ENCODE measurements at regions not wholly inside any gene's neighbourhood (a gene's known extent, or its start where the extent isn't known, plus 50 kb on each side); places are given as distances from the start of the nearest gene placed in this dataset.

- Mint-ChIP-seq H3K27ac (ENCODE audit: unreplicated experiment) (no peak overlapping the region), H3K36me3 (ENCODE audit: low read depth, unreplicated experiment) (peaks cover 2% of the 10 kb centered on the region), H3K4me1 (ENCODE audit: low read depth, unreplicated experiment) (peaks cover 12% of the 10 kb centered on the region), H3K9me3 (ENCODE audit: unreplicated experiment) (peaks cover 8% of the 10 kb centered on the region), H3K4me3 (ENCODE audit: unreplicated experiment) (no peak overlapping the region), H3K27me3 (ENCODE audit: low read depth, unreplicated experiment) (no peaks in the 10 kb centered on the region)
- DNase-seq (ENCODE audit: low read depth), result no peak
- H3K27ac ChIP-seq (ENCODE audit: low read depth, low read length), result no peak overlapping the region
- H3K4me2 ChIP-seq (ENCODE audit: low read length), result no peak overlapping the region
- TF ChIP-seq EZH2 (IDR thresholded peaks at IDR 0.05; ENCODE audit: insufficient read depth, low read length), result no peak
- TF ChIP-seq, protein P1, sequence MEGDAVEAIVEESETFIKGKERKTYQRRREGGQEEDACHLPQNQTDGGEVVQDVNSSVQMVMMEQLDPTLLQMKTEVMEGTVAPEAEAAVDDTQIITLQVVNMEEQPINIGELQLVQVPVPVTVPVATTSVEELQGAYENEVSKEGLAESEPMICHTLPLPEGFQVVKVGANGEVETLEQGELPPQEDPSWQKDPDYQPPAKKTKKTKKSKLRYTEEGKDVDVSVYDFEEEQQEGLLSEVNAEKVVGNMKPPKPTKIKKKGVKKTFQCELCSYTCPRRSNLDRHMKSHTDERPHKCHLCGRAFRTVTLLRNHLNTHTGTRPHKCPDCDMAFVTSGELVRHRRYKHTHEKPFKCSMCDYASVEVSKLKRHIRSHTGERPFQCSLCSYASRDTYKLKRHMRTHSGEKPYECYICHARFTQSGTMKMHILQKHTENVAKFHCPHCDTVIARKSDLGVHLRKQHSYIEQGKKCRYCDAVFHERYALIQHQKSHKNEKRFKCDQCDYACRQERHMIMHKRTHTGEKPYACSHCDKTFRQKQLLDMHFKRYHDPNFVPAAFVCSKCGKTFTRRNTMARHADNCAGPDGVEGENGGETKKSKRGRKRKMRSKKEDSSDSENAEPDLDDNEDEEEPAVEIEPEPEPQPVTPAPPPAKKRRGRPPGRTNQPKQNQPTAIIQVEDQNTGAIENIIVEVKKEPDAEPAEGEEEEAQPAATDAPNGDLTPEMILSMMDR (IDR thresholded peaks at IDR 0.05; ENCODE audit: insufficient read depth, low read depth, low read length), result no peak
- no peaks in the 10 kb centered on the region for H4K20me1 ChIP-seq (ENCODE audit: insufficient read depth, low read length)
- H3K27me3 ChIP-seq (ENCODE audit: insufficient read depth, low read length), result no peaks in the 10 kb centered on the region
- no peak overlapping the region for H3K9ac ChIP-seq (ENCODE audit: low read length)
- H3K4me1 ChIP-seq (ENCODE audit: insufficient read depth, low read length), result no peaks in the 10 kb centered on the region
- no peaks in the 10 kb centered on the region for H3K79me2 ChIP-seq (ENCODE audit: insufficient read depth, low read length)
- no peak overlapping the region for H2AFZ ChIP-seq (ENCODE audit: low read depth, low read length)
- H3K9me3 ChIP-seq (ENCODE audit: insufficient read depth, low read depth, low read length), result no peaks in the 10 kb centered on the region
- no peak overlapping the region for H3K4me3 ChIP-seq (ENCODE audit: insufficient read depth, low read depth, low read length)
- no peaks in the 10 kb centered on the region for H3K36me3 ChIP-seq (ENCODE audit: insufficient read depth, low read length)
- no peak for FAIRE-seq
These were observed 233.9 kb upstream of the SGCD start for GRCh38 chr5:156093024-156093423.

DNA sequence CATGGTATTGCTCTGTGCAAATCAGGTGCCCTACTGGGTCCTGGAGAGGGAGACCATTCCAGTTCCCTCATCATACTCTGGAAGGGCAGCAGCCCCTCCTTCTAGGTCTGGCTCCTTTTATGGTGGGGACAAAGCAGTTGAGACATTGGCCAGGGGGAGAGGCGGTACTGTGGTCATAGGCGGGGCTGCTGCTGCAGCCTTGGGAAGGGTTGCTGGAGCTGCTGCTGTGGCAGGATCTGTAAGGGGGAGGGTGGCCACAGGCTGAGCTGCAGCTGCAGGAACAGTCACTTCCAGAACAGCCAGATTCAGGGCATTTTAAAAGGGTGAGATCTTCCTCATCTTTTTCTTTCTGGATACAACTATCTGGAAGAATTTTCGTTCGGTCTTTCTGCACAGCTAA lies 233.0 kb upstream of the SGCD start:
- no peak overlapping the region for H2AFZ ChIP-seq (ENCODE audit: low read depth, low read length)
- H3K9me3 Mint-ChIP-seq (ENCODE audit: unreplicated experiment), result peaks cover 8% of the 10 kb centered on the region

DNA sequence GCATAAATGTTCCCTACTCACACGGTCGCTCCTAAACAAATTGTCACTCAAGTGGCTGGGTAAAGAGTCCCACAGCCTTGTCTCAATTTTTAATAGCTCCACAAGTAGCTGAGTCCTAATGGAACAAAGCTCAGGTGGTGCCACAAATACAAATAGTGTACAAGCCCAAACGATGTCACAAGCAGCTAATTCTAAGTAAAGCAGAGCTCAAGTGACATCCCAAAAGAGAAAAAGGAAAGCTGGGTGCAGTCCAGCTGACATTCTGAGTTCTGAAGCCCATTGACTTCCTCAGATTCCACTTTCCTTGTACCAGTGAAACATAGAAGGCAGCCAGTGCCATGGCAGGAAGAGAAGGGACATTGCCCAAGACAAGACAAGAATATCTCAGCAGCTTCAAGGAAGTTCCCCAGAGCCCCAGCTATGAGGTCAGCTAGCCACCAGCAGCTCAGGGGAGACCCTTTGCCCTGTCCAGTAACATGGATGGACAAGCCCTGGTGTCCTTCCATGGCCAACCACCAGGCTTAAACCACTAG lies 231.2 kb upstream of the SGCD start:
- Histone ChIP-seq H3K27me3 (ENCODE audit: insufficient read depth, low read length) (no peaks in the 10 kb centered on the region), H4K20me1 (ENCODE audit: insufficient read depth, low read length) (no peaks in the 10 kb centered on the region), H3K4me1 (ENCODE audit: insufficient read depth, low read length) (no peaks in the 10 kb centered on the region), H3K27ac (ENCODE audit: low read depth, low read length) (no peak overlapping the region), H2AFZ (ENCODE audit: low read depth, low read length) (no peak overlapping the region), H3K79me2 (ENCODE audit: insufficient read depth, low read length) (no peaks in the 10 kb centered on the region), H3K9me3 (ENCODE audit: insufficient read depth, low read depth, low read length) (no peaks in the 10 kb centered on the region), H3K4me3 (ENCODE audit: insufficient read depth, low read depth, low read length) (no peak overlapping the region), H3K9ac (ENCODE audit: low read length) (no peak overlapping the region), H3K36me3 (ENCODE audit: insufficient read depth, low read length) (no peaks in the 10 kb centered on the region), H3K4me2 (ENCODE audit: low read length) (peak overlapping the region; percentile 8)
- TF ChIP-seq, protein P1 (IDR thresholded peaks at IDR 0.05; ENCODE audit: insufficient read depth, low read depth, low read length), result no peak
- no peak for TF ChIP-seq EZH2 (IDR thresholded peaks at IDR 0.05; ENCODE audit: insufficient read depth, low read length)
- H3K27me3 Mint-ChIP-seq (ENCODE audit: low read depth, unreplicated experiment), result no peaks in the 10 kb centered on the region
- peaks cover under 1% of the 10 kb centered on the region for H3K36me3 Mint-ChIP-seq (ENCODE audit: low read depth, unreplicated experiment)
- peaks cover 12% of the 10 kb centered on the region for H3K4me1 Mint-ChIP-seq (ENCODE audit: low read depth, unreplicated experiment)
- H3K4me3 Mint-ChIP-seq (ENCODE audit: unreplicated experiment), result no peak overlapping the region
- DNase-seq (ENCODE audit: low read depth) (no peak), FAIRE-seq (no peak)
- H3K27ac Mint-ChIP-seq (ENCODE audit: unreplicated experiment), result no peak overlapping the region
- H3K9me3 Mint-ChIP-seq (ENCODE audit: unreplicated experiment), result no peaks in the 10 kb centered on the region

More for the DNA sequence above, 233.0 kb upstream of the SGCD start:
- no peaks in the 10 kb centered on the region for H3K9me3 ChIP-seq (ENCODE audit: insufficient read depth, low read depth, low read length)
- H3K27ac Mint-ChIP-seq (ENCODE audit: unreplicated experiment), result peak overlapping the region; percentile 8
- FAIRE-seq (no peak), DNase-seq (ENCODE audit: low read depth) (peak; percentile 23)
- no peak for TF ChIP-seq EZH2 (IDR thresholded peaks at IDR 0.05; ENCODE audit: insufficient read depth, low read length)
- TF ChIP-seq, protein P1 (IDR thresholded peaks at IDR 0.05; ENCODE audit: insufficient read depth, low read depth, low read length), result no peak
- no peak overlapping the region for H3K4me3 ChIP-seq (ENCODE audit: insufficient read depth, low read depth, low read length)
- no peaks in the 10 kb centered on the region for H3K27me3 Mint-ChIP-seq (ENCODE audit: low read depth, unreplicated experiment)
- H3K4me2 ChIP-seq (ENCODE audit: low read length), result no peak overlapping the region
- H3K27me3 ChIP-seq (ENCODE audit: insufficient read depth, low read length), result no peaks in the 10 kb centered on the region
- peaks cover 2% of the 10 kb centered on the region for H3K36me3 Mint-ChIP-seq (ENCODE audit: low read depth, unreplicated experiment)
- H3K27ac ChIP-seq (ENCODE audit: low read depth, low read length), result no peak overlapping the region
- no peaks in the 10 kb centered on the region for H3K79me2 ChIP-seq (ENCODE audit: insufficient read depth, low read length)
- no peak overlapping the region for H3K9ac ChIP-seq (ENCODE audit: low read length)
- peaks cover 12% of the 10 kb centered on the region for H3K4me1 Mint-ChIP-seq (ENCODE audit: low read depth, unreplicated experiment)
- no peaks in the 10 kb centered on the region for H4K20me1 ChIP-seq (ENCODE audit: insufficient read depth, low read length)
- H3K4me1 ChIP-seq (ENCODE audit: insufficient read depth, low read length), result no peaks in the 10 kb centered on the region
- no peaks in the 10 kb centered on the region for H3K36me3 ChIP-seq (ENCODE audit: insufficient read depth, low read length)
- no peak overlapping the region for H3K4me3 Mint-ChIP-seq (ENCODE audit: unreplicated experiment)

Data from astrocyte (in vitro differentiated cells and primary cell).